NCI-H510A treated with DMSO at 0.1 percent for 48 hours (cell line): ENCODE measurements at regions not wholly inside any gene's neighbourhood (a gene's known extent, or its start where the extent isn't known, plus 50 kb on each side); places are given as distances from the start of the nearest gene placed in this dataset.
"Not testable (repeated sequence)": the region's sequence is repeated elsewhere in the genome, so short reads cannot be mapped to it uniquely, and the experiment has no call there.

Source experiments
- DNase-seq: peaks from one replicate; lab custom pipeline; 2025; lab: John Stamatoyannopoulos, UW

GRCh38 chr1:121573881-121574504 is 389.2 kb downstream of the SRGAP2C start:
- DNase-seq = not testable (repeated sequence)

GRCh38 chr1:121574505-121574899 is 389.7 kb downstream of the SRGAP2C start:
- not testable (repeated sequence) for DNase-seq

GRCh38 chr1:121582898-121583297 is 398.1 kb downstream of the SRGAP2C start:
- DNase-seq = not testable (repeated sequence)

GRCh38 chr1:121586369-121587229 is 401.8 kb downstream of the SRGAP2C start:
- DNase-seq = no peak

- DNase-seq = no peak
Measured at GRCh38 chr1:121587230-121587569, 402.4 kb downstream of the SRGAP2C start.

GRCh38 chr1:121587777-121588176 is 403.0 kb downstream of the SRGAP2C start:
- DNase-seq = no peak

GRCh38 chr1:121594096-121594495 is 409.3 kb downstream of the SRGAP2C start:
- DNase-seq = no peak

- no peak for DNase-seq
Measured at GRCh38 chr1:121595089-121595488, 410.3 kb downstream of the SRGAP2C start.

GRCh38 chr1:121604843-121605444 is 420.2 kb downstream of the SRGAP2C start:
- DNase-seq = not testable (repeated sequence)

GRCh38 chr1:121607499-121607898 is 422.7 kb downstream of the SRGAP2C start:
- not testable (repeated sequence) for DNase-seq
